T-cell (primary cell): ENCODE measurements at regions not wholly inside any gene's neighbourhood (a gene's known extent, or its start where the extent isn't known, plus 50 kb on each side); places are given as distances from the start of the nearest gene placed in this dataset.

Experiments
- ATAC-seq, 4 experiments: fragments of 200-7000 bp in 3 of 4; fragments of 150-1000 bp in 1 of 4; cut with Tn5 transposase; replicated peaks in 1 of 4; 1 replicate in 3 of 4; 2 replicates in 1 of 4; pipeline ENCODE4 v1.10.0; 2021; ENCODE audit warnings: moderate library complexity in 3 of 4, mild to moderate bottlenecking in 2 of 4, moderate number of reproducible peaks in 1 of 4
- CTCF ChIA-PET, 2 donors: fragments of 300-600 bp; sonication (Branson Sonifier 250); formaldehyde crosslinking; loops; one replicate each; lab custom pipeline; 2022; ENCODE audit warnings: antibody characterized with exemption in 2 of 2; lab: Charles Lee
- POLR2A ChIA-PET, 2 donors: fragments of 300-600 bp; sonication (Branson Sonifier 250); formaldehyde crosslinking; loops; one replicate each; lab custom pipeline; 2022; ENCODE audit warnings: antibody characterized with exemption in 2 of 2; lab: Charles Lee
- DNase-seq, 35 experiments: peaks; one replicate each; pipeline versions ENCODE4 v3.0.0 to v3.0.0-alpha.2; 2013 to 2023
- H3K27ac ChIP-seq: one replicate; pipeline ENCODE4 v1.5.1; 2013; ENCODE audit warnings: low read length
- H3K27me3 ChIP-seq, 2 experiments: replicated peaks in 1 of 2; 1 replicate in 1 of 2; 2 replicates in 1 of 2; pipeline versions ENCODE4 v1.6.1 to v1.7.0; 2013; ENCODE audit warnings: low read length in 1 of 2, mixed read lengths in 1 of 2; ENCODE audit not compliant: control insufficient read depth in 2 of 2, insufficient read depth in 2 of 2; ENCODE audit errors: extremely low read depth in 1 of 2
- H3K36me3 ChIP-seq, 2 donors: 1 replicate in 1 of 2; 2 replicates in 1 of 2; pipeline versions ENCODE4 v1.6.1 to v1.7.0; 2013; ENCODE audit warnings: low read length in 1 of 2; ENCODE audit not compliant: control insufficient read depth in 2 of 2, insufficient read depth in 1 of 2; ENCODE audit errors: extremely low read depth in 1 of 2
- H3K4me1 ChIP-seq, 2 experiments: 1 replicate in 1 of 2; 2 replicates in 1 of 2; pipeline versions ENCODE4 v1.6.1 to v1.7.0; 2013; ENCODE audit warnings: low read length in 2 of 2, mixed read lengths in 1 of 2; ENCODE audit not compliant: insufficient read depth in 2 of 2, control insufficient read depth in 1 of 2; ENCODE audit errors: extremely low read depth in 1 of 2
- H3K4me3 ChIP-seq, 2 donors: 1 replicate in 1 of 2; 2 replicates in 1 of 2; pipeline versions ENCODE4 v1.5.1 to v1.7.0; 2013; ENCODE audit warnings: mild to moderate bottlenecking in 2 of 2, low read length in 1 of 2, moderate library complexity in 1 of 2; ENCODE audit not compliant: control insufficient read depth in 1 of 2; ENCODE audit errors: extremely low read depth in 1 of 2
- H3K9me3 ChIP-seq: 2 replicates; pipeline ENCODE4 v1.7.0; 2013
- H3K27ac Mint-ChIP-seq, 2 donors: one replicate each; pipeline ENCODE4 v1.8.0; 2020 to 2021; ENCODE audit warnings: mild to moderate bottlenecking in 2 of 2, mixed read lengths in 2 of 2
- H3K27me3 Mint-ChIP-seq, 2 donors: one replicate each; pipeline ENCODE4 v1.8.0; 2021 to 2022; ENCODE audit warnings: mixed read lengths in 2 of 2
- H3K36me3 Mint-ChIP-seq: one replicate; pipeline ENCODE4 v1.8.0; 2021; ENCODE audit warnings: mixed read lengths
- H3K4me1 Mint-ChIP-seq, 3 donors: one replicate each; pipeline ENCODE4 v1.8.0; 2020 to 2022; ENCODE audit warnings: mixed read lengths in 3 of 3, mild to moderate bottlenecking in 1 of 3
- H3K4me3 Mint-ChIP-seq, 3 donors: one replicate each; pipeline ENCODE4 v1.8.0; 2020 to 2022; ENCODE audit warnings: mild to moderate bottlenecking in 3 of 3, mixed read lengths in 3 of 3, moderate library complexity in 3 of 3
- H3K9me3 Mint-ChIP-seq, 3 donors: one replicate each; pipeline ENCODE4 v1.8.0; 2020 to 2022; ENCODE audit warnings: mixed read lengths in 3 of 3
- WGBS: methylation state at CpG from one replicate; pipeline ENCODE4 v1.1.5; 2013; ENCODE audit warnings: missing lambda C conversion rate; ENCODE audit not compliant: insufficient coverage; 5-methylcytosine and 5-hydroxymethylcytosine counted together

DNA sequence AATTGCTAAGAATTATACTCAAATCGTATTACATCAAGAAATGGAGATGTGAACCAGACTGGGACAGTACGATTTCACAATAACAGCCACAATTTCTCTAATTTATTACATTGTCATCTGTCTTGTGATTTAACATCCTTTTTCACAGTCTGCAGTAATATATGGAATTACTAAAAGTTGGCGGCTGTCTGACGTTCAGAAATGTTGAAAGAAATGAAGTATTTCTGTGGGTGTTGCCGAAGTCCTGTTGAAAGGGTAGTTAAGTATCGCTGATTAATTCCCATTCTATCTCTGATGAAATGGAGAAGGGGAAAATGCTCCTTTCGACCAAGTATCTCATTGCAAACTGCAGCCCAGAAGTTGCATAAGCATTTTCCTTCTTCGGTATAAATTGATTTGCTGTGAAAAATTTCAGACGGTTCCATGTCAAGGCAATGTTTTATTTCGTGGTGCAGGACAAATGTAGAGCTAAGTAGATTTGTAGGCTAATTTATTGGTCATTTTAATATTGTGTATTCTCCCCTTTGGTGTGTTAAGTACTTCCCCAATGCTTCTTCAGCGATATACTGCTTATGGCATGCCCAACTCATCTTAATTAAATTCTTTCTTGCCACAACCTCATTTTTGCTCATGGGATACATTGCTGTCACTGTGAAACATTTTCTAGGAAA lies 775.2 kb upstream of the RBFOX1 start:
- Histone ChIP-seq H3K9me3 (no peaks in the 10 kb centered on the region), H3K36me3 (no peaks in the 10 kb centered on the region), H3K27me3 (no peaks in the 10 kb centered on the region), H3K4me1 (no peaks in the 10 kb centered on the region), H3K27ac (no peak overlapping the region), H3K4me3 (no peak overlapping the region)
- CTCF ChIA-PET: no interaction called here
- 66% methylated on average over 3 of the region's 11 CpGs for WGBS
- Mint-ChIP-seq H3K27me3 (peaks cover 0 to 3% of the 10 kb centered on the region in 2 donors), H3K9me3 (peaks cover 2 to 20% (median 8%) of the 10 kb centered on the region in 3 donors), H3K4me1 (no peaks in the 10 kb centered on the region), H3K36me3 (no peaks in the 10 kb centered on the region), H3K27ac (no peak overlapping the region), H3K4me3 (no peak overlapping the region)
- DNase-seq (no peak), ATAC-seq (no peak)
- POLR2A ChIA-PET: no interaction called here

DNA sequence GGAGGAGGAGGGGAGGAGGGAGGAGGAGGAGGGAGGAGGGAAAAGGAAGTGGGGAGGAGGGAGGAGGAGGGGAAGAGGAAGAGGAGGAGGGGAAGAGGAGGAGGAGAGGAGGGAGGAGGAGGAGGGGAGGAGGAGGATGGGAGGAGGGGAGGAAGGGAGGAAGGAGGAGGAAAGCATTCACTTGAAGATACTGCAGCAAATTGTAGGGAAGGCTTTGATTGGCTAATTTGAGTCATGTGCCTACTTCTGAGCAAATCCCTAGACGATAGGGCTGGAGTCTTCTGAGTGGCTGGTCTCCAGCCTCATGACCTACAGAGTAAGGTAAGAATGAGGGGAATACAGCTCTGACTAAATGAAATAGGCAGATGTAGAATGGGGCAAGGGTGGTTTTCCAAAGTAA lies 783.2 kb upstream of the RBFOX1 start:
- Mint-ChIP-seq H3K4me1 (no peaks in the 10 kb centered on the region), H3K9me3 (peaks cover 3 to 21% (median 20%) of the 10 kb centered on the region in 3 donors), H3K27me3 (no peaks in the 10 kb centered on the region), H3K27ac (no peak overlapping the region), H3K36me3 (no peaks in the 10 kb centered on the region), H3K4me3 (no peak overlapping the region)
- POLR2A ChIA-PET: no interaction called here
- WGBS: 70% methylated on average over 1 of the region's 1 CpG
- DNase-seq (no peak), ATAC-seq (no peak)
- Histone ChIP-seq H3K27ac (no peak overlapping the region), H3K36me3 (no peaks in the 10 kb centered on the region), H3K4me3 (no peak overlapping the region), H3K9me3 (no peaks in the 10 kb centered on the region), H3K4me1 (no peaks in the 10 kb centered on the region), H3K27me3 (no peaks in the 10 kb centered on the region)
- CTCF ChIA-PET: no interaction called here

DNA sequence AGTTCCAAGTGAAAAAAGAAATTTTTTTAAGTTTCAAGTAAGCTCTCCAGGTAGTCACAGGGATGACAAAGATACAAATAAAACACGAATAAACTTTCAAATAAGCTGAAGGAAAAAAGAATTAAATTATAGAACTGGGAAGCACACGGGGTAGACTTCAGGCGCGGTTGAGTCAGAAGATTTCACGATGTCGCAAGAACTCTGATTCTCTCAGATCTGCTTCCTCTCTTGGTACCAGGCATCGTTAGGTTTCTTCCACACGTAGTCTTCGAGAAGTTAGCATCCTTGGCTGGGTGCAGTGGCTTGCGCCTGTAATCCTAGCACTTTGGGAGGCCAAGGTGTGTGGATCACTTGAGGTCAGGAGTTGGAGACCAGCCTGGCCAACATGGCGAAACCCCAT lies 784.1 kb upstream of the RBFOX1 start:
- no peaks in the 10 kb centered on the region for H3K27me3 ChIP-seq
- POLR2A ChIA-PET: interaction anchor here in 1 of 2 donors (0.6 kb wide), 1 partner anchor 8 kb away, joined by 3 read pairs; no protein-coding TSS in a partner anchor
- CTCF ChIA-PET: no interaction called here
- H3K27me3 Mint-ChIP-seq: no peaks in the 10 kb centered on the region
- H3K27ac Mint-ChIP-seq: no peak overlapping the region
- no peak overlapping the region for H3K4me3 Mint-ChIP-seq
- ATAC-seq (no peak), DNase-seq (no peak)
- H3K36me3 ChIP-seq: no peaks in the 10 kb centered on the region
- H3K4me1 Mint-ChIP-seq: no peaks in the 10 kb centered on the region
- no peaks in the 10 kb centered on the region for H3K4me1 ChIP-seq
- WGBS: 100% methylated on average over 5 of the region's 11 CpGs
- no peaks in the 10 kb centered on the region for H3K9me3 ChIP-seq
- no peaks in the 10 kb centered on the region for H3K36me3 Mint-ChIP-seq
- peaks cover 3 to 25% (median 20%) of the 10 kb centered on the region in 3 donors for H3K9me3 Mint-ChIP-seq
- H3K4me3 ChIP-seq: no peak overlapping the region
- H3K27ac ChIP-seq: no peak overlapping the region

DNA sequence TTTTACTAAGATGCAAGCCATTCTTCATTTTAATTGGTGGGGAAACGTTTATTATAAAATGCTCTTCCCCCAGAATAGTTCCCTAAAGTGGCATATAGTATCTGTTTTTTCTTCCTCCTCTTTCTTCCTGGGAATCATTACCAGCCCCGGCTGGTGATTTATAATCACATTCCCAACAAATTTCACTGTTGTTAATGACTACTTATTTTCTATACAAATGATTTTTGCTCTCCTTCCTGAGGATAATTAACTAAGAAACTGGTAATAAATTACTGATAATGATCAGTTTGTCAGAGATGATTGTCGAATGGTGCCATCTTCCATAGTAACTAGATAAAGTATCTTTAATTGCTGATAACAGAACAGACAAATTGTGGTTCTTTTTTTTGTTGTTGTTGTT lies 785.5 kb upstream of the RBFOX1 start:
- H3K27ac Mint-ChIP-seq: no peak overlapping the region
- CTCF ChIA-PET: no interaction called here

DNA sequence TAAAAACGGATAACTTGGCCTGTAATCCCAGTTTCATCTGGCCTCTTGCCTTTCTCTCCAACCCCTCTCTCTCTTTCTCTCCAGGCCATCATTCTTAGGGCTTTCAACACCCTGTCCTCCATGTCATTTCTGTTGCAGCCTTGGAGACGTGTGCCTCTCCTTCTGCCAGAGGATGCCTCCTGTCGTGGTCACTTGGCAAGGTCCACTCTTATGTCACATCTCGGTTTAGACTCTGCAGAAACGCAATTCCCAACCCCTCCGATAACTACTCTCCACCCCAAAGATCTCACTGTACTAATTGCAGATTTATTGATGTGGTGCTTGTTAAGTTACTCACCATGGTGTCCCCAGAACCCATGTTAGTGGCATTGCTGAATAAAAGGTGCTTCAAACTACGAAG lies 787.3 kb upstream of the RBFOX1 start:
- H3K4me1 Mint-ChIP-seq: no peaks in the 10 kb centered on the region
- no peaks in the 10 kb centered on the region for H3K27me3 Mint-ChIP-seq
- no peaks in the 10 kb centered on the region for H3K27me3 ChIP-seq
- no peaks in the 10 kb centered on the region for H3K36me3 Mint-ChIP-seq
- H3K4me1 ChIP-seq: no peaks in the 10 kb centered on the region
- no peak overlapping the region for H3K4me3 Mint-ChIP-seq
- DNase-seq (no peak), ATAC-seq (no peak)
- H3K9me3 ChIP-seq: no peaks in the 10 kb centered on the region
- H3K9me3 Mint-ChIP-seq: peaks cover 4 to 21% (median 15%) of the 10 kb centered on the region in 3 donors
- H3K27ac ChIP-seq: no peak overlapping the region
- WGBS: 83% methylated on average over 3 of the region's 7 CpGs
- CTCF ChIA-PET: no interaction called here
- H3K36me3 ChIP-seq: no peaks in the 10 kb centered on the region
- no peak overlapping the region for H3K27ac Mint-ChIP-seq
- H3K4me3 ChIP-seq: no peak overlapping the region
- POLR2A ChIA-PET: no interaction called here

More for the DNA sequence above, 785.5 kb upstream of the RBFOX1 start:
- H3K36me3 Mint-ChIP-seq: no peaks in the 10 kb centered on the region
- H3K4me3 Mint-ChIP-seq: no peak overlapping the region
- H3K9me3 ChIP-seq: no peaks in the 10 kb centered on the region
- WGBS: no CpG with 5 or more reads among the region's 3 CpGs
- H3K36me3 ChIP-seq: no peaks in the 10 kb centered on the region
- DNase-seq: no peak
- peaks cover 4 to 21% (median 20%) of the 10 kb centered on the region in 3 donors for H3K9me3 Mint-ChIP-seq
- no peaks in the 10 kb centered on the region for H3K4me1 Mint-ChIP-seq
- H3K27me3 Mint-ChIP-seq: no peaks in the 10 kb centered on the region
- ATAC-seq: no peak
- H3K27me3 ChIP-seq: no peaks in the 10 kb centered on the region
- H3K4me1 ChIP-seq: no peaks in the 10 kb centered on the region
- H3K4me3 ChIP-seq: no peak overlapping the region
- POLR2A ChIA-PET: no interaction called here
- H3K27ac ChIP-seq: no peak overlapping the region

DNA sequence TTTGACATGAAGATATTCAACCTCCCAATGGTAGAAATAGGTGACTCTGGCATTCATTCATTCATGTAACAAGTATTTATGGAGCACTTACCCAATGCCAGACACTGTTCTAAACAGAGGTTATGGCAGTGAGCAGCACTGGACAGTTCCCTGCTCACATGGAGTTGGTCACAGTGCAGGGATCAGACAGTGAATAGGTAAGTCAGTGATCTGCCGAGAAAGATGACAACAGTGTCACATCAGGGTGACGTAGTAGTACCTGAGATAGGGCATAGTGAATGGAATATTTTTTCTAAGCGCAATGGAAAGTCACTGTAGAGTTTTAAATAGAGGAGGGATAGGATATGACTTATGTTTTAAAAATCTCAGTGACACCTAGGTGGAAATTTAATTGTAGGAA lies 791.4 kb upstream of the RBFOX1 start:
- Histone ChIP-seq H3K27me3 (no peaks in the 10 kb centered on the region), H3K36me3 (no peaks in the 10 kb centered on the region), H3K9me3 (no peaks in the 10 kb centered on the region), H3K4me1 (no peaks in the 10 kb centered on the region), H3K27ac (no peak overlapping the region), H3K4me3 (no peak overlapping the region)
- no peaks in the 10 kb centered on the region for H3K27me3 Mint-ChIP-seq
- no peaks in the 10 kb centered on the region for H3K36me3 Mint-ChIP-seq
- ATAC-seq (no peak), DNase-seq (no peak)
- H3K4me1 Mint-ChIP-seq: no peaks in the 10 kb centered on the region
- ChIA-PET CTCF (no interaction called here), POLR2A (no interaction called here)
- H3K9me3 Mint-ChIP-seq: peaks cover 2 to 18% (median 4%) of the 10 kb centered on the region in 3 donors
- no peak overlapping the region for H3K27ac Mint-ChIP-seq
- H3K4me3 Mint-ChIP-seq: no peak overlapping the region
- WGBS: 78% methylated on average over 3 of the region's 3 CpGs

DNA sequence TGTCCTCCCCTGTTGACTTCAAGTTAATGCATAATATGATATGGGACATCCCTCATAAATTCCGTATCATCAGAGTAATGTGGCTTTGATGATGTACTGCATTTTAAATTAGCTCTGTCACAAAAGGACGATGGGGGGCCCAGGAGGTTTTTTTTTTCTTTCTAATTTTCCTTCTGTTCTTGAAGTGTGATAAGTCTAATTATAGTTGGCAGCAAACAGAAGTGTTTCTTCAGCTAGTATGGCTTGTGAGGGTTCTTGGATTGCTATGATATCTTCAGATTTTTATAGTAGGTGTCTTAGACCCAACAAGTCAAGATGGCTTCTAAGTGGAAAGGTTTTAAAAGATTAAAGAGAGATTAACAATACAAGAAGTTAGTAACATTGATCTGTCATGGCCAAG lies 796.2 kb upstream of the RBFOX1 start:
- 60% methylated on average over 1 of the region's 2 CpGs for WGBS
- Mint-ChIP-seq H3K27me3 (no peaks in the 10 kb centered on the region), H3K36me3 (no peaks in the 10 kb centered on the region), H3K27ac (no peak overlapping the region), H3K9me3 (peaks cover 4 to 16% (median 8%) of the 10 kb centered on the region in 3 donors), H3K4me1 (no peaks in the 10 kb centered on the region), H3K4me3 (no peak overlapping the region)
- Histone ChIP-seq H3K4me1 (no peaks in the 10 kb centered on the region), H3K9me3 (no peaks in the 10 kb centered on the region), H3K36me3 (no peaks in the 10 kb centered on the region), H3K27ac (no peak overlapping the region), H3K4me3 (no peak overlapping the region), H3K27me3 (no peaks in the 10 kb centered on the region)
- no peak for DNase-seq
- CTCF ChIA-PET: no interaction called here
- POLR2A ChIA-PET: no interaction called here
- ATAC-seq: no peak
